Activated T-helper 17 cell treated with anti-CD3 and anti-CD28 coated beads, Interleukin-2, amount 50 U/mL, for 72 hours (primary cell): ENCODE measurements at regions not wholly inside any gene's neighbourhood (a gene's known extent, or its start where the extent isn't known, plus 50 kb on each side); places are given as distances from the start of the nearest gene placed in this dataset.

ENCODE experiments used
- ATAC-seq: fragments of 150-1000 bp; cut with Tn5 transposase; replicated peaks from 2 replicates; pipeline ENCODE4 v1.10.0; 2021; ENCODE audit warnings: mild to moderate bottlenecking, moderate library complexity
- H3K27ac Mint-ChIP-seq: one replicate; pipeline ENCODE4 v1.8.0; 2022; ENCODE audit warnings: mixed read lengths
- H3K27me3 Mint-ChIP-seq: one replicate; pipeline ENCODE4 v1.8.0; 2022; ENCODE audit warnings: mixed read lengths
- H3K36me3 Mint-ChIP-seq: one replicate; pipeline ENCODE4 v1.8.0; 2022; ENCODE audit warnings: low read depth, mild to moderate bottlenecking, mixed read lengths
- H3K4me1 Mint-ChIP-seq: one replicate; pipeline ENCODE4 v1.8.0; 2022; ENCODE audit warnings: mixed read lengths
- H3K4me3 Mint-ChIP-seq: one replicate; pipeline ENCODE4 v1.8.0; 2022; ENCODE audit warnings: mild to moderate bottlenecking, mixed read lengths
- H3K9me3 Mint-ChIP-seq: one replicate; pipeline ENCODE4 v1.8.0; 2022; ENCODE audit warnings: mixed read lengths

GRCh38 chr10:57874810-57875209 is 392.9 kb downstream of the IPMK start:
- Mint-ChIP-seq H3K9me3 (peaks cover 3% of the 10 kb centered on the region), H3K4me3 (no peak overlapping the region), H3K27me3 (no peaks in the 10 kb centered on the region), H3K36me3 (no peaks in the 10 kb centered on the region), H3K27ac (no peak overlapping the region), H3K4me1 (no peaks in the 10 kb centered on the region)
- no peak for ATAC-seq

GRCh38 chr10:57867241-57867640 is 400.5 kb downstream of the IPMK start:
- peaks cover 6% of the 10 kb centered on the region for H3K9me3 Mint-ChIP-seq
- no peak overlapping the region for H3K4me3 Mint-ChIP-seq
- ATAC-seq, result no peak
- H3K4me1 Mint-ChIP-seq, result no peaks in the 10 kb centered on the region
- no peaks in the 10 kb centered on the region for H3K27me3 Mint-ChIP-seq
- no peak overlapping the region for H3K27ac Mint-ChIP-seq
- no peaks in the 10 kb centered on the region for H3K36me3 Mint-ChIP-seq

- H3K27me3 Mint-ChIP-seq, result no peaks in the 10 kb centered on the region
- H3K4me3 Mint-ChIP-seq, result no peak overlapping the region
- H3K27ac Mint-ChIP-seq, result no peak overlapping the region
- no peaks in the 10 kb centered on the region for H3K36me3 Mint-ChIP-seq
- no peak for ATAC-seq
- H3K9me3 Mint-ChIP-seq, result peaks cover 3% of the 10 kb centered on the region
- no peaks in the 10 kb centered on the region for H3K4me1 Mint-ChIP-seq
Measured at GRCh38 chr10:57864765-57865680, 402.7 kb downstream of the IPMK start.

GRCh38 chr10:57849691-57850357 is 417.9 kb downstream of the IPMK start:
- H3K27ac Mint-ChIP-seq, result no peak overlapping the region
- no peak overlapping the region for H3K4me3 Mint-ChIP-seq
- no peaks in the 10 kb centered on the region for H3K4me1 Mint-ChIP-seq
- ATAC-seq, result no peak
- no peaks in the 10 kb centered on the region for H3K9me3 Mint-ChIP-seq
- no peaks in the 10 kb centered on the region for H3K27me3 Mint-ChIP-seq
- H3K36me3 Mint-ChIP-seq, result no peaks in the 10 kb centered on the region

DNA sequence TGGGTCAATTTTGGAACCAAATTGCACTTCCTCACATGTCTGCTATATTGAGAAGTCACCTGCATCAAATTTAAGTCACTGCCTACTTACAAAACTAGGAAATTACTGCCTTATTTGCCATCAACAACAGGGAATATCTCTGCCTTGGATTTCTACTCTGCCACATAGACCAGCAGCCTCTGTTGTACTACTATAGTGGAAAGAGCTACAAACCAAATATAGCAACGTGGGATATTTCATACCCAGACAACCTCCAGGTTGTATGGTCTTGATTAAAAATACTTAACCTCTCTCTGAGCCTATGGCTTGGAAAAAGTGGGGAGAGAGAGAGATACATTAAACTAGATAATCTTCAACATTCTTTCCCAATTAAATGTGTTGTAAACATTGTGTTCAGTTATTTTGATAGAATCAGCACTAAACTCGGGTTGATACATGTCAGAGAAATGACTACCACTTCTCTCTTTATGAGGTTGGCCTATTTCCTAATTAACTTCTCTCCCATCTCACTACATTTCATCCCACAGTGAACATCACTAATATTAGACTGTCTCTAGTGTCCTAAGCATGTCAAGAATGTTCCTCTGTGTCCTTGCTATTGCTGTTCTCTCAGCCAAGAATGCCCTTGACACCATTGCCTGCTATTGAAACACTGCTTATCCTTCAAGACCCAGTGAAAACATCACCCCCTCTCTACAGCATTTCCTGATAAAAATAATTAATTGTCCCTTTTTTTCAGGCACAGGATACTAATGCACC is 421.2 kb downstream of the IPMK start:
- Mint-ChIP-seq H3K27me3 (no peaks in the 10 kb centered on the region), H3K4me3 (no peak overlapping the region), H3K9me3 (no peaks in the 10 kb centered on the region), H3K27ac (no peak overlapping the region), H3K4me1 (no peaks in the 10 kb centered on the region), H3K36me3 (no peaks in the 10 kb centered on the region)
- ATAC-seq, result no peak

DNA sequence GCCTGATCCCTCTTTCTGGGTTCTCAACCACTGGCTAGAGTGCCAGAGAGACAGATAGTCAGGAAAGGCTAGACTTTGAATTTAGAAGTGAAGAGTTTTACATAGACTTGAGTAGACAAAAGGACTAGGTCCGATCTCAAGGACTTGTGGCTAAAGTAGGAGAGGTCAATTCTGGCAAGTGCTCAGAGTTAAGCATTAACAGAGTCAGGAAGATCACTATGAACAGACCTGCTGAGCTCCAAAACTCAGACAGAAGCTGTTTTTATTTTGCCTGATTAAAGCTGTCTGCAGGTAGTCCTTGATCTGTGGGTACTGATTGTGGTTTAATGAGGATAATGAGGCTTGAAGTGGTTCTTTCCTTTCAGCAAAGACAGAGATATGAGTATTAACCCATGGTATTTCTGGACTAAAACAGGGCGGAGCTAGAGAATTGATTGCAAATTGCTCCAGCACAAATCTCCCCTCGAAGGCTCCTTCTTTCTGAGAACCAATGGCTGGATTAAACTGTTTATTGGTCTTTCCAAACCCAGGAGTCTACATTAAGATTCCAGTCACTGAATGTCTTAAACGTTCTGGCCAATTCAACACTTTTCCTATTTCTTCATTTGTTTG is 423.2 kb downstream of the IPMK start:
- no peaks in the 10 kb centered on the region for H3K4me1 Mint-ChIP-seq
- no peak overlapping the region for H3K27ac Mint-ChIP-seq
- no peak for ATAC-seq
- H3K27me3 Mint-ChIP-seq, result no peaks in the 10 kb centered on the region
- H3K36me3 Mint-ChIP-seq, result no peaks in the 10 kb centered on the region
- peaks cover 15% of the 10 kb centered on the region for H3K9me3 Mint-ChIP-seq
- no peak overlapping the region for H3K4me3 Mint-ChIP-seq

- no peaks in the 10 kb centered on the region for H3K36me3 Mint-ChIP-seq
- H3K4me1 Mint-ChIP-seq, result no peaks in the 10 kb centered on the region
- no peaks in the 10 kb centered on the region for H3K9me3 Mint-ChIP-seq
- H3K27me3 Mint-ChIP-seq, result no peaks in the 10 kb centered on the region
- H3K4me3 Mint-ChIP-seq, result no peak overlapping the region
- ATAC-seq, result no peak
- H3K27ac Mint-ChIP-seq, result no peak overlapping the region
Measured at GRCh38 chr10:57830877-57831560, 436.7 kb downstream of the IPMK start.

GRCh38 chr10:57825015-57825414 is 442.7 kb downstream of the IPMK start:
- no peak overlapping the region for H3K27ac Mint-ChIP-seq
- H3K9me3 Mint-ChIP-seq, result peaks cover 7% of the 10 kb centered on the region
- H3K4me3 Mint-ChIP-seq, result no peak overlapping the region
- H3K36me3 Mint-ChIP-seq, result no peaks in the 10 kb centered on the region
- ATAC-seq, result no peak
- no peaks in the 10 kb centered on the region for H3K4me1 Mint-ChIP-seq
- H3K27me3 Mint-ChIP-seq, result no peaks in the 10 kb centered on the region

DNA sequence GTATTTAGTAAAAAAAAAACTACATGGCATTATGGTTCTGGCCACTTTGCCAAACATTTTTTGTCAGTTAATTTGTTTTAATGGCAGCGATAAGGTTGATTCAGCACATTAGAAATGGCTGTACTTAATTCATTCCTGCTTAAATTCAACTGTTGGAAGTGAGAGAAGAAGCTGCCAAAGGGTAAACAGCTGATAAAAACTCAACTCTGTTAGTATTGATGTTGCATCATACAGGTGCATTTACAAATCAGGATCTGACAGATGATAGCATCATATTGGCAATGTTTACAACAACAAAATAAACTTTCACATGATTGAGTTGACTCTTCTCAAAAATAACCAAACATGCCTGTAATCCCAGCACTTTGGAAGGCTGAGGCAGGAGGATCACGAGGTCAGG is 444.3 kb downstream of the IPMK start:
- ATAC-seq, result no peak
- no peaks in the 10 kb centered on the region for H3K36me3 Mint-ChIP-seq

GRCh38 chr10:57822965-57823364 is 444.7 kb downstream of the IPMK start:
- H3K27ac Mint-ChIP-seq, result no peak overlapping the region
- H3K36me3 Mint-ChIP-seq, result no peaks in the 10 kb centered on the region
- no peaks in the 10 kb centered on the region for H3K27me3 Mint-ChIP-seq
- H3K4me1 Mint-ChIP-seq, result no peaks in the 10 kb centered on the region
- no peak for ATAC-seq
- H3K4me3 Mint-ChIP-seq, result no peak overlapping the region
- peaks cover 7% of the 10 kb centered on the region for H3K9me3 Mint-ChIP-seq

More for the DNA sequence above, 444.3 kb downstream of the IPMK start:
- Mint-ChIP-seq H3K27ac (no peak overlapping the region), H3K4me1 (no peaks in the 10 kb centered on the region), H3K4me3 (no peak overlapping the region), H3K27me3 (no peaks in the 10 kb centered on the region), H3K9me3 (peaks cover 7% of the 10 kb centered on the region)

GRCh38 chr10:57818522-57818921 is 449.2 kb downstream of the IPMK start:
- no peak for ATAC-seq
- Mint-ChIP-seq H3K27ac (no peak overlapping the region), H3K36me3 (no peaks in the 10 kb centered on the region), H3K4me3 (no peak overlapping the region), H3K4me1 (no peaks in the 10 kb centered on the region), H3K27me3 (no peaks in the 10 kb centered on the region), H3K9me3 (peaks cover 10% of the 10 kb centered on the region)

- Mint-ChIP-seq H3K9me3 (peaks cover 10% of the 10 kb centered on the region), H3K36me3 (no peaks in the 10 kb centered on the region)
- no peak for ATAC-seq
Measured at GRCh38 chr10:57817741-57818140, 450.0 kb downstream of the IPMK start.

GRCh38 chr10:57815949-57816348 is 451.7 kb downstream of the IPMK start:
- Mint-ChIP-seq H3K27me3 (no peaks in the 10 kb centered on the region), H3K9me3 (peaks cover 10% of the 10 kb centered on the region), H3K27ac (no peak overlapping the region), H3K4me1 (no peaks in the 10 kb centered on the region), H3K4me3 (no peak overlapping the region), H3K36me3 (no peaks in the 10 kb centered on the region)
- ATAC-seq, result no peak

More at GRCh38 chr10:57817741-57818140, 450.0 kb downstream of the IPMK start:
- Mint-ChIP-seq H3K4me3 (no peak overlapping the region), H3K27me3 (no peaks in the 10 kb centered on the region), H3K27ac (no peak overlapping the region), H3K4me1 (no peaks in the 10 kb centered on the region)

- H3K36me3 Mint-ChIP-seq, result no peaks in the 10 kb centered on the region
- ATAC-seq, result no peak
- H3K4me3 Mint-ChIP-seq, result no peak overlapping the region
- H3K9me3 Mint-ChIP-seq, result no peaks in the 10 kb centered on the region
- no peaks in the 10 kb centered on the region for H3K4me1 Mint-ChIP-seq
- H3K27ac Mint-ChIP-seq, result no peak overlapping the region
- no peaks in the 10 kb centered on the region for H3K27me3 Mint-ChIP-seq
Measured at GRCh38 chr10:57809961-57810360, 457.7 kb downstream of the IPMK start.
